Breast epithelium (tissue), 3 donors: ENCODE measurements at regions not wholly inside any gene's neighbourhood (a gene's known extent, or its start where the extent isn't known, plus 50 kb on each side); places are given as distances from the start of the nearest gene placed in this dataset.

Experiments used
- CTCF ChIP-seq, 3 donors: fragments of 450-650 bp; IDR thresholded peaks; one replicate each; pipeline ENCODE4 v1.5.1; 2016 to 2017; ENCODE audit warnings: antibody characterized with exemption in 3 of 3, mild to moderate bottlenecking in 3 of 3, moderate library complexity in 3 of 3
- POLR2A ChIP-seq: fragments of 450-650 bp; IDR thresholded peaks from one replicate; pipeline ENCODE4 v1.6.1; 2016; ENCODE audit warnings: antibody characterized with exemption, mild to moderate bottlenecking, moderate library complexity
- POLR2AphosphoS5 ChIP-seq, 3 donors: sonication (generic); formaldehyde crosslinking; IDR thresholded peaks; one replicate each; pipeline ENCODE4 v1.6.1; 2017; ENCODE audit warnings: antibody characterized with exemption in 3 of 3

- TF ChIP-seq CTCF (IDR thresholded peaks at IDR 0.05) (no peak), POLR2A (no peak), POLR2AphosphoS5 (IDR thresholded peaks at IDR 0.05) (no peak)
These were observed 58.8 kb upstream of the ZNF804B start for GRCh38 chr7:88700725-88701124.
